Epithelial cell of esophagus (primary cell): ENCODE measurements at regions not wholly inside any gene's neighbourhood (a gene's known extent, or its start where the extent isn't known, plus 50 kb on each side); places are given as distances from the start of the nearest gene placed in this dataset.
A peak's percentile ranks its signal among the peaks of the same experiment; 100 is the strongest.
"Not testable (repeated sequence)": the region's sequence is repeated elsewhere in the genome, so short reads cannot be mapped to it uniquely, and the experiment has no call there.

Source experiments
- DNase-seq: peaks from one replicate; pipeline ENCODE4 v3.0.0; 2010; ENCODE audit warnings: low read depth
- H3K4me3 ChIP-seq: 2 replicates; pipeline ENCODE4 v1.5.1; 2011; ENCODE audit warnings: mild to moderate bottlenecking, low read length, control low read depth
- TF ChIP-seq, protein P1 (sequence below): IDR thresholded peaks from 2 replicates; pipeline ENCODE4 v1.5.1; 2011; ENCODE audit warnings: low read depth, mild to moderate bottlenecking, low read length, control low read depth, inconsistent platforms; ENCODE audit not compliant: insufficient read depth; ENCODE audit errors: missing control alignments

DNA sequence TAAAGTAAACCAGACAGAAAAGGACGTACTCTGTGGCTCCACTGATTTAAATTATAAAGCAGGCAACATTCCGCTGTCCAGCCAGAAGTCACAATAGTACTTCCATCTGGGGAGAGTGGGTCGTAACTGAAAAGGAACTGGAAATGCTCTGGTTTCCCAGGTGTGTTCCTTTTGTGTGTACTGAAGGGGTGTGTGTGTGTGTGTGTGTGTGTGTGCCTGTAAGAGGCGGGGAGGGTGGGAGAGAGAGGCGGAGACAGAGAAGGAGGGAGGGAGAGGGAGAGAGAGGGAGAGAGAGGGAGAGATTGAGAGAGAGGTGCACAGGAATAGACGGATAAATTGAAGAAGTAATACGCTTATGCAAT, 178.4 kb upstream of the ZNF184 start:
- TF ChIP-seq, protein P1, sequence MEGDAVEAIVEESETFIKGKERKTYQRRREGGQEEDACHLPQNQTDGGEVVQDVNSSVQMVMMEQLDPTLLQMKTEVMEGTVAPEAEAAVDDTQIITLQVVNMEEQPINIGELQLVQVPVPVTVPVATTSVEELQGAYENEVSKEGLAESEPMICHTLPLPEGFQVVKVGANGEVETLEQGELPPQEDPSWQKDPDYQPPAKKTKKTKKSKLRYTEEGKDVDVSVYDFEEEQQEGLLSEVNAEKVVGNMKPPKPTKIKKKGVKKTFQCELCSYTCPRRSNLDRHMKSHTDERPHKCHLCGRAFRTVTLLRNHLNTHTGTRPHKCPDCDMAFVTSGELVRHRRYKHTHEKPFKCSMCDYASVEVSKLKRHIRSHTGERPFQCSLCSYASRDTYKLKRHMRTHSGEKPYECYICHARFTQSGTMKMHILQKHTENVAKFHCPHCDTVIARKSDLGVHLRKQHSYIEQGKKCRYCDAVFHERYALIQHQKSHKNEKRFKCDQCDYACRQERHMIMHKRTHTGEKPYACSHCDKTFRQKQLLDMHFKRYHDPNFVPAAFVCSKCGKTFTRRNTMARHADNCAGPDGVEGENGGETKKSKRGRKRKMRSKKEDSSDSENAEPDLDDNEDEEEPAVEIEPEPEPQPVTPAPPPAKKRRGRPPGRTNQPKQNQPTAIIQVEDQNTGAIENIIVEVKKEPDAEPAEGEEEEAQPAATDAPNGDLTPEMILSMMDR: no peak
- DNase-seq: peak; percentile 65
- H3K4me3 ChIP-seq: peak overlapping the region; percentile 25

- H3K4me3 ChIP-seq: peak overlapping the region; percentile 25
- TF ChIP-seq, protein P1: peak; percentile 64
- peak; percentile 82 for DNase-seq
Measured at GRCh38 chr6:27650620-27651370, 177.9 kb upstream of the ZNF184 start.

DNA sequence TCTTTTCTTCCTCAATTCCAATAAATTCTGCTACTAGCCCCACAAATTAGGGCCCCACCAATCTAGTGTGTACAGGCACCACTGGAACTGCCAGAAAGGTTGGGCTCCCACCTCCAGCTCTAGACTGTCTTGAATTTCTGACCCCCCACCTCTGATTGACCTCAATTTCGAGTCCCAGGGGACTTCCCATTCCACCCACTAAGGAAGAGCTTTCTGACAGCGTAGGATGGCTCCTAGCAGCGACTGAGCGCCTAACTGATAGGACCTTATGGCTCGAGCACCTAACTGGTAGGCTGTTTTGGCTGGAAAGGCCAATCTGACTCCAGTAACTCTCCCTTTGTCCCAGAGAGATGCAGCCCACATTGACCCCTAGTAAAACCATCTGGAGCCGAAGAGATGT, 171.6 kb upstream of the ZNF184 start:
- TF ChIP-seq, protein P1: no peak
- no peak for DNase-seq
- no peak overlapping the region for H3K4me3 ChIP-seq

GRCh38 chr6:27642744-27643456, 170.0 kb upstream of the ZNF184 start:
- no peak overlapping the region for H3K4me3 ChIP-seq
- TF ChIP-seq, protein P1: no peak
- DNase-seq: no peak

- not testable (repeated sequence) for H3K4me3 ChIP-seq
- DNase-seq: peak; percentile 66
Measured at GRCh38 chr6:27635886-27636285, 163.0 kb upstream of the ZNF184 start.

DNA sequence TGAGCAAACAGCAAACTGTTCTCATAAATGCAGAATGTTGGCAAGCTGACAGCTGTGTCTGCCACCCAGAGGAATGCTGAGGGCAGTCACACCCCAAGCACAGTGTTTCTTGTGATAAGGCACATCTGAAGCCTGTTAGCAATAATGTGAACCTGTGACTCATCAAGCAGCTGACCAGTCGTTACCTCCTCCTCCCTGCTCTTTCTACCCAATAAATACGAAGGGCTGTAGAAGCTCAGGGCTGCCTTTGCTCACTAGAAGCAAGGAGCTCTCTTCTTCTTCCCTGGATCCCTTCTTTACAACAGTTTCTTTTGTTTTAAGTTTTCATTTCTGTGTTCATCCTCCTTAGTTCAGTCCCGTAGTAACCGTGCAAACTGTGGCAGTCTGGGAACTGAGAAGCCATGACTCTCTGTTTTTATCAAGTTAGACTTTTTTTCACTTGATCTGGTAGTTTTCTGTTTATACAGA, 160.3 kb upstream of the ZNF184 start:
- peak; percentile 70 for DNase-seq
- H3K4me3 ChIP-seq: not testable (repeated sequence)

GRCh38 chr6:27631609-27631916, 158.7 kb upstream of the ZNF184 start:
- TF ChIP-seq, protein P1: no peak
- DNase-seq: no peak
- peak overlapping the region; percentile 56 for H3K4me3 ChIP-seq
